ENCODE measurements at regions not wholly inside any gene's neighbourhood (a gene's known extent, or its start where the extent isn't known, plus 50 kb on each side); places are given as distances from the start of the nearest gene placed in this dataset.

DNA sequence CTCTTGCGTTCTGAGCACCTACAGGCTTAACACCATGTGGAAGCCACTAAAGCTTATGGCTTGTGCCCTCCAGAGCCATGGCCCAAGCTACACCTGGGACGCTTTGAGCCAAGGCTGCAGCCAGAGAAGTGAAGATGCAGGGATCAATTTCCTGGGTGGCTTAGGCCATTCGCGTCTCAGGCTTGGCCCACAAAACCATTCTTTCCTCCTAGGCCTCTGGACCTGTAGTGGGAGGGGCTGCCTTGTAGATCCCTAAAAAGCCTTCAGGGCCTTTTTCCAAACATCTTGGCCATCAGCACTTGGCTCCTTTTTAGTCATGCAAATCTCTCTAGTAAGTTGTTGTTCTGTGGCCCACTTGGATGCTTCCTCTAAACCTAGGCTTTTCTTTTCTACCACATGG lies 401.7 kb upstream of the RUNX1 start:
- TF ChIP-seq, protein P1, sequence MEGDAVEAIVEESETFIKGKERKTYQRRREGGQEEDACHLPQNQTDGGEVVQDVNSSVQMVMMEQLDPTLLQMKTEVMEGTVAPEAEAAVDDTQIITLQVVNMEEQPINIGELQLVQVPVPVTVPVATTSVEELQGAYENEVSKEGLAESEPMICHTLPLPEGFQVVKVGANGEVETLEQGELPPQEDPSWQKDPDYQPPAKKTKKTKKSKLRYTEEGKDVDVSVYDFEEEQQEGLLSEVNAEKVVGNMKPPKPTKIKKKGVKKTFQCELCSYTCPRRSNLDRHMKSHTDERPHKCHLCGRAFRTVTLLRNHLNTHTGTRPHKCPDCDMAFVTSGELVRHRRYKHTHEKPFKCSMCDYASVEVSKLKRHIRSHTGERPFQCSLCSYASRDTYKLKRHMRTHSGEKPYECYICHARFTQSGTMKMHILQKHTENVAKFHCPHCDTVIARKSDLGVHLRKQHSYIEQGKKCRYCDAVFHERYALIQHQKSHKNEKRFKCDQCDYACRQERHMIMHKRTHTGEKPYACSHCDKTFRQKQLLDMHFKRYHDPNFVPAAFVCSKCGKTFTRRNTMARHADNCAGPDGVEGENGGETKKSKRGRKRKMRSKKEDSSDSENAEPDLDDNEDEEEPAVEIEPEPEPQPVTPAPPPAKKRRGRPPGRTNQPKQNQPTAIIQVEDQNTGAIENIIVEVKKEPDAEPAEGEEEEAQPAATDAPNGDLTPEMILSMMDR (IDR thresholded peaks at IDR 0.05; ENCODE audit: low read depth, low read length) = no peak
- no peak for DNase-seq (ENCODE audit: low read depth, low spot score)
- in situ Hi-C loops (cut with HindIII; ENCODE audit: low sequenced_read_pairs) = no loop called here
- H3K4me3 ChIP-seq (ENCODE audit: low read depth, low read length) = no peak overlapping the region

DNA sequence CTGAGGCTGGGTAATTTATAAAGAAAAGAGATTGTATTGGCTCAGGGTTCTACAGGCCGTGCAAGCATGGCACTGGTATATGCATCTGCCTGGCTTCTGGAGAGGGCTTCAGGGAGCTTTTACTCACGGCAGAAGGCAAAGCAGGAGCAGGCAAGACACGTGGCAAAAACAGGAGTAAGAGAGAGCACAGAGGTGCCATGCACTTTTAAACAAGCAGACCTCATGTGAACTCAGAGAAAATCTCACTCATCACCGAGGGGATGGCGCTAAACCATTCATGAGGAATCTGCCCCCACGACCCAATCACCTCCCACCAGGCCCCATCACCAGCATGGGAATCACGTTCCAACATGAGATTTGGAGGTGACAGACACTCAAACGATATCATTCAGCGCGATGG lies 400.7 kb upstream of the RUNX1 start:
- TF ChIP-seq, protein P1 (IDR thresholded peaks at IDR 0.05; ENCODE audit: low read depth, low read length) = no peak
- no peak for DNase-seq (ENCODE audit: low read depth, low spot score)
- in situ Hi-C loops (cut with HindIII; ENCODE audit: low sequenced_read_pairs) = no loop called here
- H3K4me3 ChIP-seq (ENCODE audit: low read depth, low read length) = no peak overlapping the region

DNA sequence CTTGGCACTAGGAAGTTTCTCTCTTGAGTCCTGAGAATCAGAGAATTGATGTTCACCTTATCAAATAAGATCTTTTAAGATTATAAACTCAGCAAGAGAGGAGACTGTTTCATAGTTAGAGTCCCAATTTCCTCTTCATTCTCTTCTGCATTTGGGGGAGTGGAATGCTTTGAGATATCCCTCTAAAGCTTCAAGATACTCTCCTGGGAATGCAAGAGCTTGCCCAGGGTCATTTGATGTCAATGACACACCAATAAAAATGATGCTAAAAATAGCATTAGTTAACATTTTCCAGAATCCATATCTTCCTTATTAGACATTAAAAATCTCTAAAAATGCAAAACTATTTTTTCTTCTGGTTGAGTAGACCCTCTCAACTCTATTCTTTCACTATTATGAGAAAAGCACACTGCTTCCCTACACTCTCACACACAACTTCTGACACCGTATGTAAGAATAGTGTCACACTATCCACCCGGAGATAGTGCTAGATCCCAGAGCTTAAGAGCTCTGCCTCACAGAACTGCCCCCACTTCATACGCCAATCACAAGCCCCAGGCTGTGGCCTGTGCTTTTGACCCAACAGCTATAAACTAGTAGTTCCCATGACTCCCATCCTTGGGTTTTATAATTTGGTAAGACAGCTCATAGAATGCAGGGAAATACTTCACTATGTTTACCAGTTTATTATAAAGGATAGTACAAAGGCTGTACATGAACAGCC lies 399.9 kb upstream of the RUNX1 start:
- H3K4me3 ChIP-seq (ENCODE audit: low read depth, low read length) = no peak overlapping the region
- TF ChIP-seq, protein P1 (IDR thresholded peaks at IDR 0.05; ENCODE audit: low read depth, low read length) = no peak
- DNase-seq (ENCODE audit: low read depth, low spot score) = no peak
- in situ Hi-C loops (cut with HindIII; ENCODE audit: low sequenced_read_pairs) = no loop called here

DNA sequence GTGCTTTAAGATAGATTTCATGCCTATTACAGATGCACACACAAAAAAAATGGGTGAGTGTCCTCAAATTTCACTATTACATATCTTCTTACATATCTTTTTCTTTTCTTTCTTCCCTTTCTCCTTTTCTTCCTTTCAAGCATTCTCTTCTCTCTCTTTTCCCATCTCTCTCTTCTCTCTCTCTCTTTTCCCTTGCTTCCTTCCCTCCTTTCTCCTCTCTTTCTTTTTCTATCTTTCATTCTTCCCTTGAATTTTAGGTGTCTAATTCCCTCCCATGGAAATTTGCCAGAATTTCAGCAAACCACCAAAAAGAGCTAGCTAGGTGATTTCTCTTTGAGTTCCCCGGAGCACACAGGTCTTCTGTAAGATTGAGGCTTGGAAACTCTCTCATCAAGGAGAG lies 395.3 kb upstream of the RUNX1 start:
- no peak for DNase-seq (ENCODE audit: low read depth, low spot score)
- in situ Hi-C loops (cut with HindIII; ENCODE audit: low sequenced_read_pairs) = no loop called here

DNA sequence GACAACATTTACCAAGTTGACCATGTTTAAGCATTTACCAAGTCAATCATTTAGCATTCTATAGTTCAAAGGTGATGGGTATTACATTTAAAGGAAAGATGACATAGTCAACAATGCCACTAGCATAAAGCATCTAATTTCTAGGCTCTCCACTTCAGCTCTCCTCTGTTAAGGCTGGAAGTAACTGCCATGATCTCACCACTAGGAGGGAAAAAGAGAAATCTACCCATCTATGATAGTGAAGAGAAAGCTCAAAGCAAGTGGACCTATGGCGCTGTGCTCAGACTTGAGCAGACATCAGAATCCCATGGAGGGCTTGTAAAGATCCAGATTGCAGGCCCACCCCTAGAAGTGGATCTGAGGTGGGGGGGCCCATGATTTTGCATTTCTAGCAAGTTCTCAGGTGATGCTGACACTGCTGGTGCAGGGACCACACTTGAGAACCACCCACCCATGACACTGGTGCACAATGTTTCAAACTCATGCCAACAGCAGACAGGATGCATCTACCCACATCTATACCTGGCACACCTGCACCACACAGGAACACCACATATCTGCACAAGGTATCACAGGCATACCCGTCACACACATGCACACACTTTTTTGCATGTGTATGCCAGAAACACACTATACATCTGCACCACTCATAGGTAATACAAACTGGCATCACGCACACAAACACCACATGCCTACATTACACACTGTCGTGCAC lies 392.9 kb upstream of the RUNX1 start:
- DNase-seq (ENCODE audit: low read depth, low spot score) = no peak
- TF ChIP-seq, protein P1 (IDR thresholded peaks at IDR 0.05; ENCODE audit: low read depth, low read length) = peak; percentile 24
- no peak overlapping the region for H3K4me3 ChIP-seq (ENCODE audit: low read depth, low read length)
- in situ Hi-C loops (cut with HindIII; ENCODE audit: low sequenced_read_pairs) = no loop called here

More for the DNA sequence above, 395.3 kb upstream of the RUNX1 start:
- TF ChIP-seq, protein P1 (IDR thresholded peaks at IDR 0.05; ENCODE audit: low read depth, low read length) = no peak
- no peak overlapping the region for H3K4me3 ChIP-seq (ENCODE audit: low read depth, low read length)

DNA sequence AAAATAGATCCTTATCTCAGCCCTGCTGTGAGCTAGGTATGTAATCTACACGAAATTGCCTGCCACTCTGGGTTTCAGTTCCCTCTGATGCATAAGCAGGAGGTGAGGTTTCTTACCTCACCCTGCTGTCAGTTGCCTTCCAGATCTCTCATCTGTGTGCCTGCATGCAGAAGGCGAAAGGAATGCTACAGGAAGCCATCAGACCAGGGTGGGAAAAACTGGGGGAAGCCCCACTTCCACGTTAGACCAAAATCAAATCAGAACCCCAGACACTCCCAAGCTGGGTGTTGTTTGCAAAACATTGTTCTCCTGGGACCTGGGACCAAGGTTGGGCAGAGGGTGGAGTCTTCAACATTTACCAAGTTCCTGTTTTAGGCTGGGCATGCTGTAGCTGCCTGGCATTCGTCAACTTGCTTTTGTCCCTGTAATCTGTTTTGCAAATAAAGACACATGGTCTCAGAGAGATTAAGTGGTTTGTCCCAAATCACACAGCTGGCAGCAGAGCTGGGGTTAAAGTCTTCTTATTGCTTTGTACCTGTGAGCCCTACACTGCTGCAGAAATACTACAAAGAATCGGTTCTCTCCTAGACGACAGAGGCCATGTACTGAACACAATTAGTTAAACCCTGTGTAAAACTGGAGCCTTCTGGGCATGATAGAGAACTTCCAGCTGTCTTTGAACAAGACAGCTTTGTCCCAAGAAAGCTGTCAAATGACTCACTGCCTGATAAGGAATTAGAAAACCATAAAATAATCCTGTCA lies 389.7 kb upstream of the RUNX1 start:
- TF ChIP-seq, protein P1 (IDR thresholded peaks at IDR 0.05; ENCODE audit: low read depth, low read length) = no peak
- no peak overlapping the region for H3K4me3 ChIP-seq (ENCODE audit: low read depth, low read length)
- in situ Hi-C loops (cut with HindIII; ENCODE audit: low sequenced_read_pairs) = no loop called here
- DNase-seq (ENCODE audit: low read depth, low spot score) = no peak
